ENCODE measurements at regions not wholly inside any gene's neighbourhood (a gene's known extent, or its start where the extent isn't known, plus 50 kb on each side); places are given as distances from the start of the nearest gene placed in this dataset.

DNA sequence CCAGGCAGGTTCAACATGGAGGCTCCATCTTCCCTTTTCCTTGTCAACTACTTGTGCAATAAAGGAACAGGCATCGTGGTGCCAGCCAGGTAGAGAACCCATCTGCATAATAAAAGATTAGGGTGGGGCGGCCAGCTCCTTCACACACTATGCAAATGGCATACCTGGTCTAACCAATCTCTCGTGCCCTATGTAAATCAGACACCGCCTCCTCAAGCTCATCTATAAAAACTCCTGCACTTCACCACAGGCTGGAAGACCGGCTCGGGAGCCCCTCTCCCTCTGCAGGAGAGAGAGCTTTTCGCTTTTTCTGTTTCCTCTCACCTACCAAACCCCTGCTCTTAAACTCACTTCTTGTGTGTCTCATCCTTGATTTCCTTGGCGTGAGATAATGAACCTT lies 244.3 kb upstream of the PUM3 start:
- no peak for TF ChIP-seq CTCF (IDR thresholded peaks at IDR 0.05; ENCODE audit: extremely low read depth, missing control alignments)
- DNase-seq (ENCODE audit: low spot score) = no peak

- no peak for TF ChIP-seq CTCF (IDR thresholded peaks at IDR 0.05; ENCODE audit: extremely low read depth, missing control alignments)
- DNase-seq (ENCODE audit: low spot score) = no peak
These were observed 243.8 kb upstream of the PUM3 start for GRCh38 chr9:3087697-3088096.

DNA sequence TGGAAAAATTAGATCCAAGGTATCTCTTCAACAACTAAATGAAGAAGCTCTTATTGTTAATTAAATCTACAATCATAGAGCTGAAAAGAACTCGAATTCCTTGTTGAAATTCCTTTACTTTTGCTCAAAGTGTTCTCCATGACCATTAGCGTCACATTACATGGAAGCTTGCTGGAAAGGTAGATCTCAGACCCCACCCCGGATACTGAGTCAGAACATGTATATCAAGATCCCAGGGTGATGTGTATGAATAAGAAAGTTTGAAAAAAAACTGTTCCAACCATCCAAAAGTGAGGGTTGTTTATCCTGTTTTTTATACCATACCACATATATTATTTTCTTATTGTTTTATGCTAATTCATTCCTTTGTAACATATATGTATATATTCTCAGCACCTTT lies 237.1 kb upstream of the PUM3 start:
- no peak for DNase-seq (ENCODE audit: low spot score)

DNA sequence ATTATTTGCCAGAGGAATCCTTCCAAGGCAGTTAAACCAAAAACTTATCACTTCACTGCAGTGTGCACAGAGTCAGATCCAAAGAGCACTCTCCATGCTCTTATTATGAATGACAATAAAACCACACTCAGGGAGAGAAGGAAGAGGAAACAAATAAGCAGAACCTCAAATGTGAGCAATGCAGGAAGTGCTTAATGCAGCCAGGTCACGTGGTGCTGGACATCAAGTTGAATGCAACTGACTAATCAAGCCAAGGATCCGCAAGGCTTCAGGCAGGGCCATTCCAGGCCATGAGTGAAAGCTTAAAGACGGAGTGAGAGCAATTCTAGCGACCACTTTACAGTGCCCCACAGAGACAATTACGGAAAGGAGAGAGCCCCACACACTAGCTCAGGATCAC lies 230.4 kb upstream of the PUM3 start:
- DNase-seq (ENCODE audit: low spot score) = no peak
- no peak for TF ChIP-seq CTCF (IDR thresholded peaks at IDR 0.05; ENCODE audit: extremely low read depth, missing control alignments)

More for the DNA sequence above, 237.1 kb upstream of the PUM3 start:
- no peak for TF ChIP-seq CTCF (IDR thresholded peaks at IDR 0.05; ENCODE audit: extremely low read depth, missing control alignments)

DNA sequence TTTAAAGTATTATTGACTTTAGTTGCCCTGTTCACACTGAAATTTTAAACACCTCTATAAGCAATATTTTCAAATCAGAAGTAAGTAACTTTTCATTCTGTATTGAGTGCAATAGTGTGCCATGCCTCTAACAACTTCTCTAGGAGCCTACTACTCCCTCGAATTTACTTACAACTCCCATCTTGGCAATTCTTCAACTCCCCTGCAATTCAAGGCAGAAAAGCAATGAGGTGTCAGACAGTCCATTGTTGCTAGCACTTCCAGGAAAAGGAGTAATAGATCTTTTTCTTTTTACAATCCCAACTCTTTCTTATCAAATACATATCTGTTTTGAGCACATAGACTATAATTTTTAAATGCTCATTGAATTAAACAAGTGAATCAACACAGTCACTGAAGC lies 222.7 kb upstream of the PUM3 start:
- TF ChIP-seq CTCF (IDR thresholded peaks at IDR 0.05; ENCODE audit: extremely low read depth, missing control alignments) = no peak
- no peak for DNase-seq (ENCODE audit: low spot score)

- no peak for TF ChIP-seq CTCF (IDR thresholded peaks at IDR 0.05; ENCODE audit: extremely low read depth, missing control alignments)
- no peak for DNase-seq (ENCODE audit: low spot score)
These were observed 216.0 kb upstream of the PUM3 start for GRCh38 chr9:3059781-3060468.

GRCh38 chr9:3058409-3058808 lies 214.5 kb upstream of the PUM3 start:
- no peak for TF ChIP-seq CTCF (IDR thresholded peaks at IDR 0.05; ENCODE audit: extremely low read depth, missing control alignments)
- DNase-seq (ENCODE audit: low spot score) = no peak
